Stomach (tissue), 4 donors: ENCODE measurements at regions not wholly inside any gene's neighbourhood (a gene's known extent, or its start where the extent isn't known, plus 50 kb on each side); places are given as distances from the start of the nearest gene placed in this dataset.

ENCODE experiments used
- CTCF ChIP-seq, 7 experiments: fragments of 450-650 bp in 4 of 7; fragments of 200-600 bp in 3 of 7; sonication (generic) in 3 of 7; IDR thresholded peaks; one replicate each; pipeline ENCODE4 v1.5.1; 2016 to 2019; ENCODE audit warnings: antibody characterized with exemption in 7 of 7, control low read depth in 2 of 7, mild to moderate bottlenecking in 1 of 7
- EP300 ChIP-seq: sonication (generic); formaldehyde crosslinking; IDR thresholded peaks from one replicate; pipeline ENCODE4 v1.6.1; 2017; ENCODE audit warnings: antibody characterized with exemption
- POLR2A ChIP-seq, 4 donors: fragments of 450-650 bp; IDR thresholded peaks; one replicate each; pipeline ENCODE4 v1.6.1; 2016; ENCODE audit warnings: antibody characterized with exemption in 4 of 4, control low read depth in 2 of 4, mild to moderate bottlenecking in 1 of 4, moderate library complexity in 1 of 4

- TF ChIP-seq POLR2A (IDR thresholded peaks at IDR 0.05) (no peak), CTCF (IDR thresholded peaks at IDR 0.05) (no peak), EP300 (no peak)
These were observed 117.4 kb upstream of the SMURF2 start for GRCh38 chr17:64779376-64780095.
